ENCODE measurements at regions not wholly inside any gene's neighbourhood (a gene's known extent, or its start where the extent isn't known, plus 50 kb on each side); places are given as distances from the start of the nearest gene placed in this dataset.

DNA sequence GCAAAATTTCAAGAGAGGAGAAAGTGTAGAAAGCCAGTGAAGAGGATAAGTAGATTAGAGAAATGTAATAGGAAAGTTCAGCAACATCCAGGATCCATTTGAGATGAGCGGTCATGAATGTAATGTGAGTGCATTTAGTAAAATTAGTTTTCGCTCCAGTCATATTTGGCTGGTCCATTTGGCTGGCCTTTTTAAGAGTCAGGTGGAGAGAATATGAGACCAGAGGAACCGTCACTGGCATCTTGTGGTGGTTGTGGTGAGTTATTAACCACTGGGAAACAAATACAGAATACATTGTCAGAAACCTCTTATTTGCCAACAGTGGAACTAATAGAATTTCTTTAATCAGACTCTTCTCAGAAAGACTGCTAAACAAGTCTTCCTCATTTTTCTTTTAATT, 1064.3 kb upstream of the CDH2 start:
- Histone ChIP-seq H3K4me1 (ENCODE audit: control insufficient read depth, insufficient read depth, low read length) (no peaks in the 10 kb centered on the region), H3K9me3 (ENCODE audit: control insufficient read depth, insufficient read depth, low read depth, low read length) (no peaks in the 10 kb centered on the region), H3K27ac (ENCODE audit: low read length) (no peak overlapping the region), H3K4me3 (ENCODE audit: low read depth in 2 of 2, low read length in 2 of 2) (no peak overlapping the region), H3K36me3 (ENCODE audit: control insufficient read depth, insufficient read depth, low read length) (no peaks in the 10 kb centered on the region), H3K27me3 (ENCODE audit: control insufficient read depth, insufficient read depth, low read length) (no peaks in the 10 kb centered on the region)
- DNase-seq (ENCODE audit: low read depth, low spot score) (no peak), ATAC-seq (no peak)
- BruUV-seq (replicated peaks), result no TSS peak
- in situ Hi-C loops (cut with HindIII; ENCODE audit: low pct_unique_long_range_greater_than_20kb, low sequenced_read_pairs), result no loop called here
- TF ChIP-seq, protein P1, sequence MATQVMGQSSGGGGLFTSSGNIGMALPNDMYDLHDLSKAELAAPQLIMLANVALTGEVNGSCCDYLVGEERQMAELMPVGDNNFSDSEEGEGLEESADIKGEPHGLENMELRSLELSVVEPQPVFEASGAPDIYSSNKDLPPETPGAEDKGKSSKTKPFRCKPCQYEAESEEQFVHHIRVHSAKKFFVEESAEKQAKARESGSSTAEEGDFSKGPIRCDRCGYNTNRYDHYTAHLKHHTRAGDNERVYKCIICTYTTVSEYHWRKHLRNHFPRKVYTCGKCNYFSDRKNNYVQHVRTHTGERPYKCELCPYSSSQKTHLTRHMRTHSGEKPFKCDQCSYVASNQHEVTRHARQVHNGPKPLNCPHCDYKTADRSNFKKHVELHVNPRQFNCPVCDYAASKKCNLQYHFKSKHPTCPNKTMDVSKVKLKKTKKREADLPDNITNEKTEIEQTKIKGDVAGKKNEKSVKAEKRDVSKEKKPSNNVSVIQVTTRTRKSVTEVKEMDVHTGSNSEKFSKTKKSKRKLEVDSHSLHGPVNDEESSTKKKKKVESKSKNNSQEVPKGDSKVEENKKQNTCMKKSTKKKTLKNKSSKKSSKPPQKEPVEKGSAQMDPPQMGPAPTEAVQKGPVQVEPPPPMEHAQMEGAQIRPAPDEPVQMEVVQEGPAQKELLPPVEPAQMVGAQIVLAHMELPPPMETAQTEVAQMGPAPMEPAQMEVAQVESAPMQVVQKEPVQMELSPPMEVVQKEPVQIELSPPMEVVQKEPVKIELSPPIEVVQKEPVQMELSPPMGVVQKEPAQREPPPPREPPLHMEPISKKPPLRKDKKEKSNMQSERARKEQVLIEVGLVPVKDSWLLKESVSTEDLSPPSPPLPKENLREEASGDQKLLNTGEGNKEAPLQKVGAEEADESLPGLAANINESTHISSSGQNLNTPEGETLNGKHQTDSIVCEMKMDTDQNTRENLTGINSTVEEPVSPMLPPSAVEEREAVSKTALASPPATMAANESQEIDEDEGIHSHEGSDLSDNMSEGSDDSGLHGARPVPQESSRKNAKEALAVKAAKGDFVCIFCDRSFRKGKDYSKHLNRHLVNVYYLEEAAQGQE (IDR thresholded peaks at IDR 0.05; ENCODE audit: insufficient read depth in 1 of 2, low read depth in 2 of 2, low read length in 1 of 2), result no peak
- no peak for TF ChIP-seq TCF7L2 (IDR thresholded peaks at IDR 0.05; ENCODE audit: low read depth, low read length)
- ChIA-PET POLR2A (no interaction called here), CTCF (no interaction called here)
- intact Hi-C loops (cut with micrococcal nuclease; ENCODE audit: unreplicated experiment), result no loop called here

DNA sequence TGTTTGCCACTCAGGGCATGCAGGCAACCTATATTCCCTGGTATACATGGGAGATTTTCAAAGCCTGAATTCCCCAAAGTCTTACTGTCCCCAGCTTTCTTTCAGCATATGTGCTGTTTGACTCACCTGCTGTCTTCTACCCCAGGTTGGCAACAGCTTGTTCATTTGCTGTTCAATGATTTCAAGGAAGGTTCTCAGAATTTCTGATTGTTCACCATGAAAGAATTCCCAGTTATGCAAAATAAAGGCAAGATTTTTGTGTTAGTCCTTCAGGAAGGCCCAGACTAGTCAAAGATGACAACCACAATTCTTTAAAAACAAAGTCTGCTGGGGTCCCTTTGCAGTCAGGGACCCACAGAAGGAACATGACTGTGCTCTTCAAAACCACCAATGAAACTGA, 1057.8 kb upstream of the CDH2 start:
- no TSS peak for BruUV-seq (replicated peaks)

More for the DNA sequence above, 1057.8 kb upstream of the CDH2 start:
- intact Hi-C loops (cut with micrococcal nuclease; ENCODE audit: unreplicated experiment) (no loop called here), in situ Hi-C loops (cut with HindIII; ENCODE audit: low pct_unique_long_range_greater_than_20kb, low sequenced_read_pairs) (no loop called here)
- DNase-seq (ENCODE audit: low read depth, low spot score) (no peak), ATAC-seq (no peak)
- ChIA-PET POLR2A (no interaction called here), CTCF (no interaction called here)
- Histone ChIP-seq H3K36me3 (ENCODE audit: control insufficient read depth, insufficient read depth, low read length) (no peaks in the 10 kb centered on the region), H3K4me1 (ENCODE audit: control insufficient read depth, insufficient read depth, low read length) (no peaks in the 10 kb centered on the region), H3K27me3 (ENCODE audit: control insufficient read depth, insufficient read depth, low read length) (no peaks in the 10 kb centered on the region), H3K9me3 (ENCODE audit: control insufficient read depth, insufficient read depth, low read depth, low read length) (no peaks in the 10 kb centered on the region), H3K4me3 (ENCODE audit: low read depth in 2 of 2, low read length in 2 of 2) (no peak overlapping the region), H3K27ac (ENCODE audit: low read length) (no peak overlapping the region)
- TF ChIP-seq, protein P1 (IDR thresholded peaks at IDR 0.05; ENCODE audit: insufficient read depth in 1 of 2, low read depth in 2 of 2, low read length in 1 of 2), result no peak
- TF ChIP-seq, protein P2, sequence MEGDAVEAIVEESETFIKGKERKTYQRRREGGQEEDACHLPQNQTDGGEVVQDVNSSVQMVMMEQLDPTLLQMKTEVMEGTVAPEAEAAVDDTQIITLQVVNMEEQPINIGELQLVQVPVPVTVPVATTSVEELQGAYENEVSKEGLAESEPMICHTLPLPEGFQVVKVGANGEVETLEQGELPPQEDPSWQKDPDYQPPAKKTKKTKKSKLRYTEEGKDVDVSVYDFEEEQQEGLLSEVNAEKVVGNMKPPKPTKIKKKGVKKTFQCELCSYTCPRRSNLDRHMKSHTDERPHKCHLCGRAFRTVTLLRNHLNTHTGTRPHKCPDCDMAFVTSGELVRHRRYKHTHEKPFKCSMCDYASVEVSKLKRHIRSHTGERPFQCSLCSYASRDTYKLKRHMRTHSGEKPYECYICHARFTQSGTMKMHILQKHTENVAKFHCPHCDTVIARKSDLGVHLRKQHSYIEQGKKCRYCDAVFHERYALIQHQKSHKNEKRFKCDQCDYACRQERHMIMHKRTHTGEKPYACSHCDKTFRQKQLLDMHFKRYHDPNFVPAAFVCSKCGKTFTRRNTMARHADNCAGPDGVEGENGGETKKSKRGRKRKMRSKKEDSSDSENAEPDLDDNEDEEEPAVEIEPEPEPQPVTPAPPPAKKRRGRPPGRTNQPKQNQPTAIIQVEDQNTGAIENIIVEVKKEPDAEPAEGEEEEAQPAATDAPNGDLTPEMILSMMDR (IDR thresholded peaks at IDR 0.05), result no peak
- TF ChIP-seq SIN3A (IDR thresholded peaks at IDR 0.05; ENCODE audit: borderline replicate concordance, insufficient read depth, low read depth, low read length) (no peak), POLR2AphosphoS5 (IDR thresholded peaks at IDR 0.05; ENCODE audit: low read depth, low read length) (no peak), TCF7L2 (IDR thresholded peaks at IDR 0.05; ENCODE audit: low read depth, low read length) (no peak)

Data from Panc1 (cell line).